ENCODE measurements at regions not wholly inside any gene's neighbourhood (a gene's known extent, or its start where the extent isn't known, plus 50 kb on each side); places are given as distances from the start of the nearest gene placed in this dataset.
A peak's percentile ranks its signal among the peaks of the same experiment; 100 is the strongest.

DNA sequence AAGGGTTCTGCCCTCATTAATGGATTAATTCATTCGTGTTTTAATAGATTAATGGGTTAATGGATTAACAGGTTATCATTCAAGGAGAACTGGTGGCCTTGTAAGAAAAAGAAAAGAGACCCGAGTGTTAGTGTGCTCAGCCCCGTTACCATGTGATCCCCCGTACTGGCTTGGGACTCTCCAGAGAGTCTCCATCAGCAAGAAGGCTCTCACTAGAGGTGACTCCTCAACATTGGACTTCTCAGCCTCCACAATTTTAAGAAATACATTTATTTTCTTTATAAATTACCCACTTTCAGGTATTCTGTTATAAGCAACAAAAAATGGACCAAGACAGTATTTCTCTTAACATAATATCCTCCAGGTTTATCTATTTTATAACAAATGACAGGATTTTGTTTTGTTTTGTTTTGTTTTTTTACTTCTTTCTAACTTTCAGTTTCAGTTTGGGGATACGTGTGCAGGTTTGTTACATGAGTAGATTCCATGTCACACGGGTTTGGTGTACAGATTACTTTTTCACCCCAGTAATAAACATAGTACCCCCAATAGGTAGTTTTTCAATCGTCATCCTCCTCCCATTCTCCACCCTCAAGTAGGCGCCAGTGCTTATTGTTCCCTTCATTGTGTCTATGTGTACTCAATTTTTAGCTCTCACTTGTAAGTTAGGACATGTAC is 456.1 kb downstream of the DNAH5 start:
- H3K27me3 Mint-ChIP-seq: no peaks in the 10 kb centered on the region
- H3K9me3 Mint-ChIP-seq: no peaks in the 10 kb centered on the region
- ATAC-seq (replicated peaks) (no peak), DNase-seq (no peak)
- peak overlapping the region; percentile 1 to 7 for H3K4me3 Mint-ChIP-seq
- H3K36me3 Mint-ChIP-seq (ENCODE audit: insufficient read depth): no peaks in the 10 kb centered on the region
- peaks cover 0 to 4% of the 10 kb centered on the region in 2 donors for H3K4me1 Mint-ChIP-seq (ENCODE audit: low read depth in 2 of 2)
- H3K27ac Mint-ChIP-seq: no peak overlapping the region

DNA sequence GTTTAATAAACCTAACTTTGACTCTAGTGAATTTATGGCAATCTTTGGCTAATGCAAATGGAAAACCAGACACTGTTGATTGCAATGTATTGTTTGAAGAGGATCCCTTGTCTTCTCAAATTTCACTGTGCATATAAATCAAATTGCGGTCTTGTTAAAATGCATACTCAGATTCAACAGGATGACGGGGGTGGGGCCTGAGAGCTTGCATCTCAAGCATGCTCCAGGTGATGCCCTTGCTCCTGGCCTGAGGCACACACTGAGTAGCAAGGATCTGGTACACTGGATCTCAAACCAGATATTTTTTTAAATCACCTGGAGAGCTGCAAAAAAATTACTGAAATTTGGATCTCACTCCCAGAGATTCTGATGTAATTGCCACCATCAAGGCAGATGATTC is 463.7 kb downstream of the DNAH5 start:
- H3K4me1 Mint-ChIP-seq (ENCODE audit: low read depth in 2 of 2): no peaks in the 10 kb centered on the region
- ATAC-seq (replicated peaks): no peak
- DNase-seq: no peak
- no peaks in the 10 kb centered on the region for H3K36me3 Mint-ChIP-seq (ENCODE audit: insufficient read depth)
- H3K27me3 Mint-ChIP-seq: no peaks in the 10 kb centered on the region
- H3K9me3 Mint-ChIP-seq: peaks cover 0 to 2% of the 10 kb centered on the region in 2 donors
- no peak overlapping the region for H3K4me3 Mint-ChIP-seq
- no peak overlapping the region for H3K27ac Mint-ChIP-seq

GRCh38 chr5:13478831-13479465 is 465.5 kb downstream of the DNAH5 start:
- Mint-ChIP-seq H3K27me3 (no peaks in the 10 kb centered on the region), H3K27ac (no peak overlapping the region), H3K9me3 (peaks cover 0 to 2% of the 10 kb centered on the region in 2 donors), H3K36me3 (ENCODE audit: insufficient read depth) (no peaks in the 10 kb centered on the region), H3K4me3 (no peak overlapping the region), H3K4me1 (ENCODE audit: low read depth in 2 of 2) (no peaks in the 10 kb centered on the region)
- no peak for DNase-seq
- peak; percentile 47 for ATAC-seq (replicated peaks)

- H3K27me3 Mint-ChIP-seq: no peaks in the 10 kb centered on the region
- H3K4me1 Mint-ChIP-seq (ENCODE audit: low read depth in 2 of 2): no peaks in the 10 kb centered on the region
- DNase-seq (no peak), ATAC-seq (replicated peaks) (no peak)
- no peak overlapping the region for H3K4me3 Mint-ChIP-seq
- H3K36me3 Mint-ChIP-seq (ENCODE audit: insufficient read depth): no peaks in the 10 kb centered on the region
- H3K9me3 Mint-ChIP-seq: no peaks in the 10 kb centered on the region
- no peak overlapping the region for H3K27ac Mint-ChIP-seq
Measured at GRCh38 chr5:13477118-13477737, 467.3 kb downstream of the DNAH5 start.

DNA sequence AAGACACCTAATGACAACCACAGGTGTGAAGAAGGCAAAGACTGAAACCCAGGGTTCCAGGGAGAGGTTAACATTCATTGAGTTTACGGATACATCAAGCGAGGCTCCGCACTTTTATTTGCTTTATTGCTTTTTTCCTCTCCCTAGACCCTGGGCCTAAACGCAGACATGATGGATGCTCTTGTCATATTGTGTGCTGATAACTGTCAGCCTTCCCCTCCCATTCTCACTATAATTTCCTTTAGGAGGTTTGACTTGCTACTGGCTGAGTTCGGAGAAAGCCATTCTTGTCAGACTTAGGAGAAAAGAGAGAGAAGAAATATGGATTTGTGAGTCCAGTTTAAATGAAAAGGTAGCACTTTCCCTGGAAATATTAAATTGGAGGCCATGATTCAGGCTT is 471.6 kb downstream of the DNAH5 start:
- Mint-ChIP-seq H3K9me3 (peaks cover 0 to 2% of the 10 kb centered on the region in 2 donors), H3K27ac (no peak overlapping the region), H3K4me1 (ENCODE audit: low read depth in 2 of 2) (no peaks in the 10 kb centered on the region), H3K36me3 (ENCODE audit: insufficient read depth) (no peaks in the 10 kb centered on the region), H3K27me3 (no peaks in the 10 kb centered on the region), H3K4me3 (no peak overlapping the region)
- ATAC-seq (replicated peaks): no peak
- DNase-seq: no peak

- Mint-ChIP-seq H3K9me3 (peaks cover 0 to 5% of the 10 kb centered on the region in 2 donors), H3K27ac (no peak overlapping the region), H3K4me1 (ENCODE audit: low read depth in 2 of 2) (no peaks in the 10 kb centered on the region), H3K36me3 (ENCODE audit: insufficient read depth) (peaks cover 3% of the 10 kb centered on the region), H3K4me3 (no peak overlapping the region), H3K27me3 (no peaks in the 10 kb centered on the region)
- DNase-seq (no peak), ATAC-seq (replicated peaks) (no peak)
Measured at GRCh38 chr5:13470975-13471374, 473.5 kb downstream of the DNAH5 start.

GRCh38 chr5:13470263-13470662 is 474.2 kb downstream of the DNAH5 start:
- DNase-seq (no peak), ATAC-seq (replicated peaks) (no peak)
- Mint-ChIP-seq H3K4me3 (no peak overlapping the region), H3K4me1 (ENCODE audit: low read depth in 2 of 2) (no peaks in the 10 kb centered on the region), H3K36me3 (ENCODE audit: insufficient read depth) (peaks cover 3% of the 10 kb centered on the region), H3K27ac (no peak overlapping the region), H3K27me3 (no peaks in the 10 kb centered on the region), H3K9me3 (peaks cover 0 to 6% of the 10 kb centered on the region in 2 donors)

- no peak overlapping the region for H3K4me3 Mint-ChIP-seq
- H3K4me1 Mint-ChIP-seq (ENCODE audit: low read depth in 2 of 2): no peaks in the 10 kb centered on the region
- H3K27ac Mint-ChIP-seq: no peak overlapping the region
- ATAC-seq (replicated peaks): no peak
- H3K9me3 Mint-ChIP-seq: peaks cover 0 to 6% of the 10 kb centered on the region in 2 donors
- peaks cover 3% of the 10 kb centered on the region for H3K36me3 Mint-ChIP-seq (ENCODE audit: insufficient read depth)
- DNase-seq: no peak
- no peaks in the 10 kb centered on the region for H3K27me3 Mint-ChIP-seq
Measured at GRCh38 chr5:13464532-13465193, 479.8 kb downstream of the DNAH5 start.

DNA sequence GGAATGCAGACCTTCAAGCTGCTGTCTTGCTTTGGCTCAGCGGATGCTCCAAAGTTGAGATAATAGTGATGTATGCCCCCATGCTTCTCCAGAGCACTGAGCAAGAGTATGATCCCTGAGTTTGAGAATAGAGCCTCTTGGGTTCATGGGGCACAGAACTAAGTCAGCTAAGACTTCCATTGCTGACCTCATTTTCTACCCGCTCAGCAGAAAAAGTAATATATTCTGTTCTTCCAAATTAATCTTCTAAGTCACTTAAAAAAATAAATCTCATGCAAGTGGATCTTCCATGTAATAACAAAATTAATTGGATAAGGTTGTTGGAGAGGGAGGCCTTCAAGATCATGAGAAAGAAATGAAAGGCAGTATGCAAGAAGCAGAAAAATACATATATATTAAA is 483.9 kb downstream of the DNAH5 start:
- no peaks in the 10 kb centered on the region for H3K27me3 Mint-ChIP-seq
- DNase-seq: no peak
- no peak overlapping the region for H3K4me3 Mint-ChIP-seq
- ATAC-seq (replicated peaks): no peak
- no peaks in the 10 kb centered on the region for H3K36me3 Mint-ChIP-seq (ENCODE audit: insufficient read depth)
- no peak overlapping the region for H3K27ac Mint-ChIP-seq
- H3K4me1 Mint-ChIP-seq (ENCODE audit: low read depth in 2 of 2): no peaks in the 10 kb centered on the region
- H3K9me3 Mint-ChIP-seq: peaks cover 5 to 8% of the 10 kb centered on the region in 2 donors

DNA sequence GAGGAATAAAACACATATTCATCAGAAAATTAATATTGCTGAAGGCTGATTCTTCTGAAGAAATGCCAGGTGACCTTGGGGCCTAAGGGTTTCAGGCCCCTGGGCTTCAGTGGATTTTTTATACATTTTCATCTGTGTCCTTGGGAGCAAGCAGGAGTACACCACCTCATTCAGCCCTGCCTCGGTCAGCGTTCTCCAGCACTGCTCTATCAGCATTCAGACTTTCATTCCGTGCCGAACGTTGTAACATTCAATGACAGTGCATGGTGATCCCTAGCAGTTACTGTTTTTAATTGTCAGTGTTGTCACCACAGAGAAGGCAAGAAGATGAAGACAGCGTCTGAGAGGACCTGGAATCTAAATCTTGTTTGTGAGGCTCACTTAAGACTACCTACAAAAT is 490.4 kb downstream of the DNAH5 start:
- H3K36me3 Mint-ChIP-seq (ENCODE audit: insufficient read depth): no peaks in the 10 kb centered on the region
- H3K27me3 Mint-ChIP-seq: no peaks in the 10 kb centered on the region
- H3K4me3 Mint-ChIP-seq: no peak overlapping the region
- no peak overlapping the region for H3K27ac Mint-ChIP-seq
- peaks cover 3 to 8% of the 10 kb centered on the region in 2 donors for H3K9me3 Mint-ChIP-seq
- H3K4me1 Mint-ChIP-seq (ENCODE audit: low read depth in 2 of 2): no peaks in the 10 kb centered on the region
- DNase-seq: no peak
- ATAC-seq (replicated peaks): no peak

DNA sequence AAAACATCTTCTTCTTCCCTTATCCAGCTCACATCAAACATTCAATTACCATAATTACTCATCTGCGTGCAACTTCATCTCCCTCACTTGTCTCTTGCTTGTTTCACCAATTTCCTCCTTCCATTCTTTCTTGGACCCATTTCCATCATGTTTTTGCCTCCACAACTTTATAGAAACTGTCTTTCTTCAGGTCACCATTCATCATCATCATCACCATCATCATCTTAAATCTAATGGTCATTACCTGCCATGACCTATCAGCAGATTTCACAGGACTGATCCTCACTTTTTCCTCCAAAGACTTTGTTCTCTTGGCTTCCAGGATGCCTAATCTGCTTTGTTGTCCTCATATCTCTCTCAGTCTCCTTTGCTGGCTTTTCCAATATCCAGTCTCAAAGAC is 495.6 kb downstream of the DNAH5 start:
- Mint-ChIP-seq H3K27ac (no peak overlapping the region), H3K4me1 (ENCODE audit: low read depth in 2 of 2) (no peaks in the 10 kb centered on the region), H3K9me3 (peaks cover 0 to 8% of the 10 kb centered on the region in 2 donors), H3K4me3 (no peak overlapping the region), H3K27me3 (no peaks in the 10 kb centered on the region), H3K36me3 (ENCODE audit: insufficient read depth) (no peaks in the 10 kb centered on the region)
- DNase-seq (no peak), ATAC-seq (replicated peaks) (no peak)

DNA sequence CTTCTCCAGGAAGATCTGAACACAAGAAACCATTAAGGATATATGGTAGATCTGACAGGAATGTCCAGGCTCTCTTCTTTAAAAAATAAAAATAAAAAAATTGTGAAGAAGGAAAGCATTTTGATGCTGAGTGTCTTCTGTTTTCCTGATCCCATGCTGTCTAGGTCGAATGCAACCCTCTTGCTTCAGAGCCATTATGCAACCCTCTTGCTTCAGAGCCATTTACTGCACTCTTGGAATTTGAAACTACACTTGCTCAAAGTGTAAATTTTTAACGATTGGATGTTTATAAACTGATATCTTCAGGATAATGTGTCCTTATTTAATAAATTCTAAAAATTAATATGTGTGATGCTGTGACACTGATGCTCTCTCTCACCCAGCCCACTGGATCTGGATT is 505.1 kb downstream of the DNAH5 start:
- ATAC-seq (replicated peaks): no peak
- no peak overlapping the region for H3K4me3 Mint-ChIP-seq
- H3K27me3 Mint-ChIP-seq: no peaks in the 10 kb centered on the region

DNA sequence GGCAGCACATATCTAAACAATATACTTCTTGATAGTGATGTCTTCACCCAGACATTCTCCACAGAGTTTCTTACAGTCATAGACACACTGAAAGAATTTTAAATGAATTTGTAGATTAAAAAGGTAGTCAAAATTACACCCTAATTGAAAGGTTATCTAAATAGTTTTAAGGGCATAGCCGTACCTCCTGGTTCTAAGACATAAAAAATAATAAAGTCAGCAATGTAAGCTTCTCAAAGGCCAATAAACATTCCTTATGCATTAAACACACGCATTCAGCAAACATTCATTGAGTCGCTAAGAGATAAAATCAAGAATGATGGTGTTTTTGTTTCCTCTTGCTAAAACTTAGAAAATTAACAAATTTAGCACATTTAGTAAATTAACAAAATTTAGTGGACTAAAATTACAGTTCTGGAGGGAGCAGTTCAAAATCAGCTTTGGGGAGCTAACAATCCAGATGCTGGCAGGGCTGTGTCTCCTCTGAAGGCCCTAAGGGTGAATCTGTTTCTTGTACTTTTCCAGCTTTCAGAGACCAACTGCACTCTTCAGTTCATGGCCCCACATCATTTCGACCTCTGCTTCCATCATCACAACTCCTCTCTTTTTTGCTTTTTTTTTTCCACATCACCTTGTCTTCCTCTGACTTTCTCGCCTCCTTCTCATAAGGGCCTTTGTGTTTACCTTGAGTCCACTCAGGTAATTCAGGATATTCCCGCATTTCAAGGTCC is 516.5 kb downstream of the DNAH5 start:
- no peaks in the 10 kb centered on the region for H3K36me3 Mint-ChIP-seq (ENCODE audit: insufficient read depth)
- no peak overlapping the region for H3K27ac Mint-ChIP-seq
- no peak overlapping the region for H3K4me3 Mint-ChIP-seq
- H3K27me3 Mint-ChIP-seq: no peaks in the 10 kb centered on the region
- H3K9me3 Mint-ChIP-seq: peaks cover 8 to 11% of the 10 kb centered on the region in 2 donors
- H3K4me1 Mint-ChIP-seq (ENCODE audit: low read depth in 2 of 2): no peaks in the 10 kb centered on the region
- ATAC-seq (replicated peaks) (no peak), DNase-seq (no peak)

More for the DNA sequence above, 505.1 kb downstream of the DNAH5 start:
- Mint-ChIP-seq H3K36me3 (ENCODE audit: insufficient read depth) (no peaks in the 10 kb centered on the region), H3K27ac (no peak overlapping the region), H3K4me1 (ENCODE audit: low read depth in 2 of 2) (no peaks in the 10 kb centered on the region), H3K9me3 (no peaks in the 10 kb centered on the region)
- no peak for DNase-seq
